GM20000 (cell line): ENCODE measurements at regions not wholly inside any gene's neighbourhood (a gene's known extent, or its start where the extent isn't known, plus 50 kb on each side); places are given as distances from the start of the nearest gene placed in this dataset.

Experiments used
- DNase-seq: peaks from one replicate; pipeline ENCODE4 v3.0.0; 2012; ENCODE audit warnings: low spot score
- CTCF ChIP-seq: IDR thresholded peaks from 2 replicates; pipeline ENCODE4 v1.5.1; 2012; ENCODE audit warnings: mild to moderate bottlenecking, control low read depth; ENCODE audit errors: extremely low read depth, missing control alignments

DNA sequence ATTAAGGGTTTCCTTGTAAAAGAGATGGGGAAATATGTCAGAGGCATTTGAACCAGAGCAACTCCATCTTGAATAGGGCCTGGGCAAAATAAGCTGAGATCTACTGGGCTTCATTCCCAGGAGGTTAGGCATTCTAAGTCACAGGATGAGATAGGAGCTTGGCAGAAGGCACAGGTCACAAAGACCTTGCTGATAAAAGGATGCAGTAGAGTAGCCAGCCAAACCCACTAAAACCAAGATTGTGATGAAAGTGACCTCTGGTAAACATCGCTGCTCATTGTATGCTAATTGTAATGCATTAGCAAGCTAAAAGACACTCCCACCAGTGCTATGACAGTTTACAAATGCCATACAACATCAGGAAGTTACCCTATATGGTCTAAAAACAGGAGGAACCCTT is 1390.3 kb downstream of the RAPGEF2 start:
- TF ChIP-seq CTCF: no peak
- DNase-seq: no peak

GRCh38 chr4:160495356-160495755 is 1392.5 kb downstream of the RAPGEF2 start:
- no peak for TF ChIP-seq CTCF
- DNase-seq: no peak

- no peak for TF ChIP-seq CTCF
Measured at GRCh38 chr4:160498211-160498610, 1395.3 kb downstream of the RAPGEF2 start.

GRCh38 chr4:160505724-160506123 is 1402.8 kb downstream of the RAPGEF2 start:
- TF ChIP-seq CTCF: no peak

More at GRCh38 chr4:160498211-160498610, 1395.3 kb downstream of the RAPGEF2 start:
- DNase-seq: no peak

DNA sequence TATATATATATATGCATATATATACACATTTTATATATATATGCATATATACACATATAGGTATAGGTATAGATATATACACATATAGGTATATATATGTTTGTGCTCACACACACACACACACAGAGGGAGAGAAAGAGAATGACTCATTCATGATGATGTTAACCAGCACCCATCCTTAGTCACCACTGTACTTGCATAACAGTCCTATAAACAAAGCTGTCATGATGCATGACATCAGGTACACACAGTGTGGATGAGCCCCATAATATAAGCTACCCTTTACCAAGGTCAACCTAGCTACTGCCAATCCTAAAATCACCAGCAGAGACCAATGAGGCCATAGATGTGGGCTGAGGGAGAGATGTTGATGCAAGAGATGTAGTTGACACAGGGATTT is 1408.0 kb downstream of the RAPGEF2 start:
- DNase-seq: no peak
- TF ChIP-seq CTCF: no peak

More at GRCh38 chr4:160505724-160506123, 1402.8 kb downstream of the RAPGEF2 start:
- no peak for DNase-seq

- TF ChIP-seq CTCF: no peak
- no peak for DNase-seq
Measured at GRCh38 chr4:160514126-160514525, 1411.2 kb downstream of the RAPGEF2 start.

DNA sequence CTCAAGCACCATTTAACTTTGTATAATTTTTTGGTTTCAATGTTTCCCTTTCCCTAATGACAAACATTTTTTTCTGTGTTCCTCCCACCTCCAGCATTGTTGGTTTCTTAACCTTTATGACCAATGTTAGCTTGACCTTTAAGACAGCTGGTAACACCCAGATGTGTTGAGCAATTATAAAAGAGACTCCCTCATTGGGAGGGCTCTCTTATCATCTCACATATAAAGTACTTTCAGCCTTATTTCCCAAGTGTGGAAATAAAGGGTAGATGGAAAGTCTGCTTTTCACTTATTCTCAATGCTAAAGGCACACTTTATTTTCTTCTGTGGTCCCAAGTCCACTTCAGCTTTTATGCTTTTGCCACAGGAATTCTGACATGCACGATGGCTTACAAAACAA is 1420.4 kb downstream of the RAPGEF2 start:
- no peak for TF ChIP-seq CTCF
- DNase-seq: no peak
